ENCODE measurements at regions not wholly inside any gene's neighbourhood (a gene's known extent, or its start where the extent isn't known, plus 50 kb on each side); places are given as distances from the start of the nearest gene placed in this dataset.

- WGBS: 90% methylated on average over 2 of the region's 2 CpGs
- Histone ChIP-seq H3K4me1 (replicated peaks) (no peaks in the 10 kb centered on the region), H3K9me3 (no peaks in the 10 kb centered on the region), H3K27me3 (replicated peaks; ENCODE audit: insufficient read depth) (no peaks in the 10 kb centered on the region), H3K36me3 (no peaks in the 10 kb centered on the region), H3K4me3 (no peak overlapping the region), H3K27ac (no peak overlapping the region)
- DNase-seq (ENCODE audit: low spot score): no peak
- intact Hi-C loops (cut with DNase I): no loop called here
- no peak for TF ChIP-seq POLR2AphosphoS5 (IDR thresholded peaks at IDR 0.05)
- no peak for TF ChIP-seq CTCF (IDR thresholded peaks at IDR 0.05)
- TF ChIP-seq POLR2A (IDR thresholded peaks at IDR 0.05): no peak
Measured at GRCh38 chr2:221235941-221236340, 336.2 kb downstream of the EPHA4 start.

GRCh38 chr2:221241072-221241471 is 331.0 kb downstream of the EPHA4 start:
- 68% methylated on average over 3 of the region's 3 CpGs for WGBS
- Histone ChIP-seq H3K9me3 (no peaks in the 10 kb centered on the region), H3K27me3 (replicated peaks; ENCODE audit: insufficient read depth) (no peaks in the 10 kb centered on the region), H3K4me3 (no peak overlapping the region), H3K4me1 (replicated peaks) (no peaks in the 10 kb centered on the region), H3K27ac (no peak overlapping the region), H3K36me3 (no peaks in the 10 kb centered on the region)
- DNase-seq (ENCODE audit: low spot score): no peak
- TF ChIP-seq POLR2A (IDR thresholded peaks at IDR 0.05): no peak
- no peak for TF ChIP-seq CTCF (IDR thresholded peaks at IDR 0.05)
- intact Hi-C loops (cut with DNase I): no loop called here

- Histone ChIP-seq H3K27me3 (replicated peaks; ENCODE audit: insufficient read depth) (no peaks in the 10 kb centered on the region), H3K4me1 (replicated peaks) (no peaks in the 10 kb centered on the region), H3K4me3 (no peak overlapping the region), H3K9me3 (no peaks in the 10 kb centered on the region), H3K36me3 (no peaks in the 10 kb centered on the region), H3K27ac (no peak overlapping the region)
- intact Hi-C loops (cut with DNase I): no loop called here
- TF ChIP-seq POLR2A (IDR thresholded peaks at IDR 0.05) (no peak), POLR2AphosphoS5 (IDR thresholded peaks at IDR 0.05) (no peak), CTCF (IDR thresholded peaks at IDR 0.05) (no peak)
- 94% methylated on average over 2 of the region's 2 CpGs for WGBS
- no peak for DNase-seq (ENCODE audit: low spot score)
Measured at GRCh38 chr2:221243771-221244170, 328.3 kb downstream of the EPHA4 start.

- 71% methylated on average over 3 of the region's 3 CpGs for WGBS
- H3K36me3 ChIP-seq: no peaks in the 10 kb centered on the region
- no peak for DNase-seq (ENCODE audit: low spot score)
Measured at GRCh38 chr2:221245045-221245444, 327.1 kb downstream of the EPHA4 start.

More at GRCh38 chr2:221245045-221245444, 327.1 kb downstream of the EPHA4 start:
- H3K9me3 ChIP-seq: no peaks in the 10 kb centered on the region
- H3K4me3 ChIP-seq: no peak overlapping the region
- no peak overlapping the region for H3K27ac ChIP-seq
- H3K27me3 ChIP-seq (replicated peaks; ENCODE audit: insufficient read depth): no peaks in the 10 kb centered on the region
- H3K4me1 ChIP-seq (replicated peaks): no peaks in the 10 kb centered on the region
- intact Hi-C loops (cut with DNase I): no loop called here
- no peak for TF ChIP-seq CTCF (IDR thresholded peaks at IDR 0.05)
- no peak for TF ChIP-seq POLR2AphosphoS5 (IDR thresholded peaks at IDR 0.05)
- TF ChIP-seq POLR2A (IDR thresholded peaks at IDR 0.05): no peak
